ENCODE measurements at regions not wholly inside any gene's neighbourhood (a gene's known extent, or its start where the extent isn't known, plus 50 kb on each side); places are given as distances from the start of the nearest gene placed in this dataset.

DNA sequence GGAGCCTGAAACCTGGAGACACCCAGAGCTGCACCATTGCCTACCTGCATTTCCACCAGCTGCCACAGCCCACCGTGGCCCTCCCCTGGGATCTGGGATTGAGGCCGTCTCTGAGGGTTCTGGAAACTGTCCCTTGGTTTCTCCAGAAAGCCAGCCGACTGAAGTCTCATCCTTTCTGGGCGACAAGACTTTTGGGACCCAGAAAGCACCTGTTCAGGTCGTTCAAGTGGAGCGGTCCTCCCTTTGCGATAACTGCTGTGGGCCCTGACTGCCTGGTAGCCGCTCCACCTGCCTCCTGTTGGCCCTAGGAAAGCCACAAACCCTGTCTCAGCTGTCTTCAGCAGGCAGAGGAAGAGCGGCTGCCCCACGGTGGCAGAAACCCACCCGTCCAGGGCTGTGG is 346.0 kb upstream of the MKI67 start:
- no peaks in the 10 kb centered on the region for H3K27me3 ChIP-seq

DNA sequence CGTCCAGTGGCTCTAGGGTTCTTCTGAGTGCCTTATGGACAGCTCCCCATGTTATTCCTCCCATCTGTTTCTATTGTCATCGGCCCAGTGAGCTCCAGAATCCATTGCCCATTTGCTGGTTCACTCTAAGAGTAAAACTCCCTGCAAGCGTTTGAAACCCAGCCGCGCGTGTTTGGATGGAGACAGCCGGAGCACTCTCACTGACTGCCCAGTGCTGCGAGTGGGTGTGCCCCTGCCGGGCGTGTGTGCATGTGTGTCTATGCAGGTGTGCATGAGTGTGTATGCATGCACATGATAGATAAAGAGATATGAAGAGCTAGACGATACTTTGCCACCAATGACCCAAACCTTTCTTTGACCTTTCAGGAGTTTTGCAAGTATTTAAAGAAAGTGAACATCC is 347.2 kb upstream of the MKI67 start:
- no peaks in the 10 kb centered on the region for H3K36me3 ChIP-seq
- no peak for DNase-seq
- no peaks in the 10 kb centered on the region for H3K27me3 ChIP-seq
- no peak overlapping the region for H3K27ac ChIP-seq
- H3K9me3 ChIP-seq = no peaks in the 10 kb centered on the region
- H3K4me1 ChIP-seq = no peaks in the 10 kb centered on the region
- intact Hi-C loops (cut with DNase I; ENCODE audit: low total_unique reads) = no loop called here
- TF ChIP-seq POLR2A (IDR thresholded peaks at IDR 0.05) = no peak
- TF ChIP-seq, protein P1, sequence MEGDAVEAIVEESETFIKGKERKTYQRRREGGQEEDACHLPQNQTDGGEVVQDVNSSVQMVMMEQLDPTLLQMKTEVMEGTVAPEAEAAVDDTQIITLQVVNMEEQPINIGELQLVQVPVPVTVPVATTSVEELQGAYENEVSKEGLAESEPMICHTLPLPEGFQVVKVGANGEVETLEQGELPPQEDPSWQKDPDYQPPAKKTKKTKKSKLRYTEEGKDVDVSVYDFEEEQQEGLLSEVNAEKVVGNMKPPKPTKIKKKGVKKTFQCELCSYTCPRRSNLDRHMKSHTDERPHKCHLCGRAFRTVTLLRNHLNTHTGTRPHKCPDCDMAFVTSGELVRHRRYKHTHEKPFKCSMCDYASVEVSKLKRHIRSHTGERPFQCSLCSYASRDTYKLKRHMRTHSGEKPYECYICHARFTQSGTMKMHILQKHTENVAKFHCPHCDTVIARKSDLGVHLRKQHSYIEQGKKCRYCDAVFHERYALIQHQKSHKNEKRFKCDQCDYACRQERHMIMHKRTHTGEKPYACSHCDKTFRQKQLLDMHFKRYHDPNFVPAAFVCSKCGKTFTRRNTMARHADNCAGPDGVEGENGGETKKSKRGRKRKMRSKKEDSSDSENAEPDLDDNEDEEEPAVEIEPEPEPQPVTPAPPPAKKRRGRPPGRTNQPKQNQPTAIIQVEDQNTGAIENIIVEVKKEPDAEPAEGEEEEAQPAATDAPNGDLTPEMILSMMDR (IDR thresholded peaks at IDR 0.05) = no peak
- no peak overlapping the region for H3K4me3 ChIP-seq

More for the DNA sequence above, 346.0 kb upstream of the MKI67 start:
- Histone ChIP-seq H3K9me3 (no peaks in the 10 kb centered on the region), H3K27ac (no peak overlapping the region), H3K4me1 (no peaks in the 10 kb centered on the region), H3K4me3 (no peak overlapping the region), H3K36me3 (no peaks in the 10 kb centered on the region)
- intact Hi-C loops (cut with DNase I; ENCODE audit: low total_unique reads) = no loop called here
- no peak for DNase-seq
- TF ChIP-seq, protein P1 (IDR thresholded peaks at IDR 0.05) = no peak
- TF ChIP-seq POLR2A (IDR thresholded peaks at IDR 0.05) = no peak

DNA sequence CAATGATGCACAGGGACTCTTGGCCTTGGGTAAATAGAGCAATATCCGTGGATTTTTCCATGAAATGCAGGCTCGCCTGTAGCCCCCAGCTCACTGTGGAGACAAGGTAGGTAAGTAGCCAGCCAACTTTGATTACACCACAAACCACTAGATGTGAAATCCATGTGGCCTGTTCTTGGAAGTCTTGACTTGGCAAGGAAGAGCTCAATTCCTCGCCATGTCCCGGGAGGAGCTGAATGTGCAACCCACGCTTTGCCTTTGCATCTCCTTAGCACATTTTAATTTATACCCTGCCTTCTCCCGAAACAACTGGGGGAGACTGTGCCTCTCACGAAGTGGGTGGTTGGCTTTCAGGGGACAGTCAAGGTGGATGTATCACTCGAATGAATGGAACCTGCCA is 347.7 kb upstream of the MKI67 start:
- intact Hi-C loops (cut with DNase I; ENCODE audit: low total_unique reads) = no loop called here
- Histone ChIP-seq H3K4me1 (no peaks in the 10 kb centered on the region), H3K27me3 (no peaks in the 10 kb centered on the region), H3K36me3 (no peaks in the 10 kb centered on the region), H3K4me3 (no peak overlapping the region), H3K27ac (no peak overlapping the region), H3K9me3 (no peaks in the 10 kb centered on the region)
- DNase-seq = no peak
- no peak for TF ChIP-seq POLR2A (IDR thresholded peaks at IDR 0.05)
- TF ChIP-seq, protein P1 (IDR thresholded peaks at IDR 0.05) = no peak

GRCh38 chr10:128474571-128474970 is 348.3 kb upstream of the MKI67 start:
- Histone ChIP-seq H3K4me3 (no peak overlapping the region), H3K4me1 (no peaks in the 10 kb centered on the region), H3K36me3 (no peaks in the 10 kb centered on the region), H3K27me3 (no peaks in the 10 kb centered on the region), H3K9me3 (no peaks in the 10 kb centered on the region), H3K27ac (no peak overlapping the region)
- DNase-seq = no peak
- TF ChIP-seq, protein P1 (IDR thresholded peaks at IDR 0.05) = no peak
- TF ChIP-seq POLR2A (IDR thresholded peaks at IDR 0.05) = no peak
- intact Hi-C loops (cut with DNase I; ENCODE audit: low total_unique reads) = no loop called here

DNA sequence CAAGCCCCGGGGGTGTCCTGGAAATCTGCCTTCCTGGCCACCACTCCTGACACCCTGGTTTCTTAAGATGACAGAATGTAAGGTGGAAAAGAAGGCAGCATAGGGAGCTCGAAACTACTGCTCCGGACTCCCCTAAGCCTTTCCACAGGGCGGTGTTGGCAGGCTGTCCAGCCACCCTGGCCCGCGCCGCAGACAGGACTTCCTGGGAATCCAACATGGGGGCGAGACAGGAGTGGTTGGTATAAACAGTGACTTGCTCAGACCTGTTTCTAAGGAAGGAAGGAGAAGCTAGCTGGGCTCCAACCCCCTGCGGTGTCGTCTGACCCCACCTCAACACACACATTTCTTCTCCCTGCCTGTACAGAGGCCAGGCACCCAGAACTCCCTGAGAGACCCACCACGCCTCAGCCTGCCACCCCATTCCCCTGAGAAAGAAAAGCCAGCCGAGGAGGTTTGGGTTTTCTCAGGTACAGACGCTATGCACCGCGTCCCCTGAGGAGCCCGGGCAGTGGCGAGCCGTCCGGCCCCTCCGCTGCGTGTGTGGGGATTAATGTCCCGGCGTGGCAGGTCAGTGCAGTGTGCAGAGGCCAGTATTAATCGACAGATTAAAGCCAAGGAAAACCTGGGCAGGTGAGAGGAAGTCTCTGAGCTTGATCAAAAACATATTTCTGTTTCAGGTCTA is 349.6 kb upstream of the MKI67 start:
- Histone ChIP-seq H3K36me3 (no peaks in the 10 kb centered on the region), H3K9me3 (no peaks in the 10 kb centered on the region), H3K4me1 (no peaks in the 10 kb centered on the region), H3K27me3 (no peaks in the 10 kb centered on the region), H3K27ac (no peak overlapping the region), H3K4me3 (no peak overlapping the region)
- intact Hi-C loops (cut with DNase I; ENCODE audit: low total_unique reads) = no loop called here
- no peak for TF ChIP-seq POLR2A (IDR thresholded peaks at IDR 0.05)
- TF ChIP-seq, protein P1 (IDR thresholded peaks at IDR 0.05) = no peak
- no peak for DNase-seq

Measured in uterus (tissue), 3 donors.